ENCODE measurements at regions not wholly inside any gene's neighbourhood (a gene's known extent, or its start where the extent isn't known, plus 50 kb on each side); places are given as distances from the start of the nearest gene placed in this dataset.

DNA sequence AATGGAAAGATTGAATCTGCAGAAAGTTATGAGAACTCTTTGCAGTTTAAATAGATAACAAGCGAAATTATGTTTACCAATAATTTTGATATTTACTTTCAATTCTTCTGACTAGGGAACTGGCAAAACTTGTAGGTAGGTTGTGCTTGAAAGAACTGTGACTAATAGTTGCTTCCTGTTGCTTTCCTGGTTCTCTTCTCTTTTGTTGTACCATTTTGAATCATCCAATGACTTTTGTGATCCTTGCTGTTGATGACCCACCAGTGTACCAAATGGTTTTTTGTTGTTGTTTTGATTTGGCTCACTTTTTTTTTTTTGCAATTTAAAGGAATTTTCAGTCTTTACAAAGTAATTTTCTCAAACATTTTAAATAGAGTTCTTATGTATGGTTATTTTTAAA, 64.9 kb upstream of the DCBLD2 start:
- DNase-seq (ENCODE audit: low read depth, low spot score): no peak

DNA sequence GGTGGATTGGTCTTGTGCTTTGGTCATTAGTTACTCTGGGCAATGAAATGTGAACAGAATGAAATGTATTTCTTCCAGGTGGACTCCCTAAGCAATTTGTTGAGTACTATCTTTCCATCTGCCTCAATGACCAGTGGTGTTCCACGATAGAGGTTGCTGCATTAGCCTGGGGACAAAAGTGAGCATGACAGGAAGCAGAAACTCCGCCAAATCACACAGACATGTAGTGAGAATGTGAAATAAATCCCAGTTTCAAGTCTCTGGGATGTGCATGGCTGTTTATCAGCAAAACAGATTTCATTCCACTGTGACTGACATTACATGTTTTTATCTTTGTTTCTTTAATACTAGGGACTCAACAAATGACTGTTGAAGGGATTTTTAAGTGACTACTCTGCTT, 63.3 kb upstream of the DCBLD2 start:
- DNase-seq (ENCODE audit: low read depth, low spot score): no peak

DNA sequence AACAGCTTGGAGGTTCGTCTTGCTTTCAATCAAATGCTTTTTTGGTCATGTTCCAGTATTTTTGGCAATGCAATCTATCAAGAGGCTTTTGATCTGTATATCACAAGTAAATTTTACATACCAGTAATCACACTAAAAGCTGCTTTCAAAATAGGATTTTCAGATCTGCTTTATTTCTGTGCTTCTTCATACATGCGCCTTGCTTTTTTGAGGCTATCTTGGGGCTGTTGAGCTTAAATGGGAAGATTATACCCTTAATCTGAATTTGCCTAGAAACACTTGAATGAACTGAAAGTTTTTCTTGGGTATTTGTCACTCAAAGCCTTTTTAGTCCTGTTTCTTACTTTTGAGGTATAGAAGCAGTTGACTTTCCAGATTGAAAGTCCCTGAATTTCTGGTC, 62.1 kb upstream of the DCBLD2 start:
- DNase-seq (ENCODE audit: low read depth, low spot score): no peak

DNA sequence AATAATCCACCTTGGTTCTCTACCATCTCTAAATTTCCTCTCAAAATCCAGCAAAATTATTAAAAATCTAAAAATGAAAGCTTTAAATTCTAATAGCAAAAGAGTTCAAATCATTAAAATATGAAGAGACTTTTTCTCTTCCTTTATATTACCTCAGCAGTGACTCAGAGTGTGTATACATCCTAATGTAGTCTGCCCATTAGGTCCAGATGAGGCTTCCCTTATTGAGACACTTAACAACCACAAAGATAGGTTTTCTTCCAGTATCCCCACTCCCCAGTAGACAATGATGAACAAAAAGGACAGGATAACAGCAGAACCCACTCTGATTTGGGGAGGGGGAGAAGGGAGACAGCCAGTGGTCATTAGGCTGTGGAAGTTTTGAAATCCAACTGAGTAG, 61.5 kb upstream of the DCBLD2 start:
- no peak for DNase-seq (ENCODE audit: low read depth, low spot score)

DNA sequence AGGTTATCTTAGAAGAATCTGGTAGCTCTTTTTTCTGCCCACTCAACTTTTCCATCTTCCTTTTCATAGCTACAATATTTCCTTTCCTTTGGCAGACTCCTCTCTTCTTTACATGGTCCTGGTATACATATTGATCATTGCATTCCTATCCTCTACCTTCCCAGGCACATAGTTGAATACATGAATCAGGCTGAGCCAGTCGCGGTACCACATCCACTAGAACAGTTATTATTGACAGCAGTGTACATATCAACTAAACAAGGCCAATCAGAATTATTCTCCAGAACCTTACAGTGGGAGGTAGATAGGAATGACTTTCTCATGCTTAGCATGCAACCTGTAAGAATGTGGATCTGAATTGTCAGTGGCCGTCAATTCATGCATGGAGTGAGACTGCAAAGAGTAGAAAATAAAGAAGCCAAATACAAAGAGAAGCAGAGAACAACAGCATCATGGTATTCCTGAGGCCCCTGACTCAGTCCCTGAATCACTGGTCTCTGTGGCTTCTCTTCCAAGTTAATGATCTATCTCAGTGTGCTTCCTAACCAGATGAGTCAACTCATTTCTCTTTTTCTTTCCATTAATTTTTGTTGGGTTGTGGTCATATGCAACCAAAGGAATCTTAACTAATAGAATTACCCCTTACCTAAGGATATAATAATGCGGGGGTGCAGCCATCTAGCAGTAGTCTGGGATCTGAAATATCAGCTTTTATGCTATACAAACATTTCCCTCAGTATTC, 60.9 kb upstream of the DCBLD2 start:
- no peak for DNase-seq (ENCODE audit: low read depth, low spot score)

DNA sequence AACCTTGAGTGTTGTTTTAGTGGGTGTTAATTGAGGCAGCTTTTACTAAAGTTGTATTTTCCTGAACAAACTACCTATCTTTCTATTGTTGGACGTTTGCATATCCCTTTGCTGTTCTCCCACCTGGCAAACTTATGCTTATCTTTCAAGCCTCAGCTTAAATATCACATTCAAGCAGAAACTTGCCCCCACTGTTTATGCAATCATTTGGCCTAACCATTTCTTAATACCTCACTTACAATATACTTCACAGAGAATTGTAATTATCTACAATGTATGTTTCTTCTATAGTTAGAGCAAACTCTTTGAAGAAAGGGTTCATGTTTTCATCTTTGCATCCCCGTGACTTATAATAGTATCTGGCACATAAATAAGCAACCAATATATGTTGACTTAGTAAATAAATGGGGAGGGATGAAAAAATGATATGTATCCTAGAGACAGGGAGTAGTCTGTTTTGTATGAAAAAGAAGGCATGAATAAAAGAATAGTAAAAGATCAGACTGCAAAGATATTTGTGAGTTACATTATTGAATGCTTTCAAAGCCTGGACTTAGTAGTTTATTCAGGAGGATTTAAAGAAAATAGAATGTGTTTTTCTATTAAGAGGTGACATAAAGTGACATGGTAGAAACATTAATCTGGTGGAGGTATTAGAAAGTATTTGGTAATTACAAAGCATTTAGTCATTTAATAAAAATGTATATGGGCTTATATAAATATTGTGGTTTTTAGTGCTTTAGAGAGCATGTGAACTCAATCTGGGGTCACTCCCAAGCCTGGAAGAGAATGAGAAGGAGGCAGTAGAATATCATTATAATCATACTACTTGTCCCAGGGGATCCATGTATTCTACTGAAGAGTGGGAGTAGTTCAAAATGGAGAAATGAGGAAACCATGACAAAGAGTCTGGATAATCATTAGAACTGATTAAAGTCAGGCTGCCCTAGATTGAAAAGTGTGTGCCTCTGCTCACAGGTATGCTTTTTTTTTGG, 60.0 kb upstream of the DCBLD2 start:
- DNase-seq (ENCODE audit: low read depth, low spot score): no peak

DNA sequence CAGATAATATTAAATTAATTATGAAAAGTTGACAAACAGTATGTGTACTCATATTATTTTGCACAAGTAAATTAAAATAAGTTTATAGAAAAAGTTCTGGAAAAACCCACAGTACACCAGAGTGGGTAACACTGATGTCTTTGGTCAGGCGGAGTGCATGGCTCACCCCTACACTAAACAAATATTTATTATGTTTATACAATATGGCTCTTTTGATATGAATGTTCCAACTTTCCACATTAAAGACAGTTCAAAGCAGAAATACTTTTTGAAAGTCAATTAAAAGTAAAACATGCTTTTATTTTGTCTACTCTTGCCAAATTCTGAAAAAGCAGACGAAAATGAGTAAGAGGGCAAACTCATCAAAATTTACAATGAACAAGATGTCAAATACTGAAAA, 56.2 kb upstream of the DCBLD2 start:
- no peak for DNase-seq (ENCODE audit: low read depth, low spot score)

DNA sequence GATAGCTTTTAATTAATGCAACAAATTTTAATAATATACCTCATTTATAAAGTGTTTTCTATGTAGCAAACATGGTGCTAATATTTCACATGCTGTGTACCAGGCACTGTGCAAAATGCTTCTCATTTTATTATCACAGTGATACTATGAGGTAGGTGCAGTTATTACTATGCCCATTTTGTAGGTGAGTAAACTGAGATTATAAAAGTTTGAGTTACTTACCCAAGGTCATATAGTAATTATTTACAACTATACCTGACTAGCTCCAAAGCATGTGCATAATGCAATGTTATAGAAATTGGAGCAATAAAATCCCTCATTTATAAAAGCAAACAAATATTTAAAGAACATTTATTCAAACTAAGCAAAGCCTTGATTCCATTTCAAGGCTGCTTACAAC, 54.5 kb upstream of the DCBLD2 start:
- no peak for DNase-seq (ENCODE audit: low read depth, low spot score)

DNA sequence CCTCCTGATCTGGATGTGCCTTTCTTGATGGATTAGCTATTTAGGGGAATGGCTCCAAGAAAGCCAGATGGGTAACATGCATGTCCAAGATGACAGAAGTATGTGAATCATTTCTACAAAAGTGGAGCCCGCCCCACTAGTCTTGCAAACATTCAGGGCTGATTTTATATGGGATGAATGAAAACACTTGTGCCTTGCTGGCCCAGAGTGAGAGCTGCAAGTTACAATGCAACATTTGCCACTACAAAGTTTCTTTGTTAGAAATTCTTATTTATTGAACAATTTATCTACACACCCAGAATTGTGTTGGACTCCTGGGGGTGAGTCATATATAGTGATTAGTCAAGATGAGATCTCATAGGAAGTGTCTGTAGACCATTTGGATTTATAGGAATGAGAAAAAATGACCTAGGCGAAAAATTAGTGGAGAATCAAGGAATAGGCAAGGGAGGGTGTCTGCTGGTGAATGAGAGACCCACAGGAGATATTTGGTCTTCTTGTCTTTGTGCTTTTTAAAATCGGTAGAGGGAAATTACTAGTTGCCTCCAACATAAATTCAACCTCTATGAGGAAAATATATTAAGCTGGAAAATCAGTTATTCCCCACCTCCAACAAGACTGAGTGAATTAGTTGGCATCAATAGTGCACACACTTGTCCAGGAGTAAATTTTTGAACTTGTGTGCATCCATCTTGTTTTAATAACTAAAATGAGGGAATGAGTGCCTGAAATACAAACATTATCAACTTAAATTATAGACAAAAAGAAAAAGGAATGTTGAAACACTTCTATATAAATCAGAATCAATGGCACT, 53.5 kb upstream of the DCBLD2 start:
- DNase-seq (ENCODE audit: low read depth, low spot score): no peak

DNA sequence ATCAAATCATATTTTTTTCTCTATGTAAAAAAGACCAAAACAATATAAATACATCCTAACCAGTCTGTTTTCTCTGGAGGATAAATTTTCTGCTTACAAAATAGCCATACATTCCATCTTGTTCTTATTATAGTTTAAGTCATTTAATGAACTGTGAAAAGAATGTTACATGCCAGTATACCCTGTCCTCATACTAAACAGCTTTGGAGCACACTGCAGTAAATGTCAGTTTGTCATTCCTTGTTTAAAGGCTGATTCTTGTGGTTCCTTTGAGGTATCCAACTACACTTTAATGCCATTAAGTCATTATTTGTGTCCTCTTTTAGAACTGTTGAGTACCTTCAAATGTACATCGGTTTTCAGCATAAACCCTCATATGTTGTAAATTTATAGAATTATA, 52.7 kb upstream of the DCBLD2 start:
- DNase-seq (ENCODE audit: low read depth, low spot score): no peak

DNA sequence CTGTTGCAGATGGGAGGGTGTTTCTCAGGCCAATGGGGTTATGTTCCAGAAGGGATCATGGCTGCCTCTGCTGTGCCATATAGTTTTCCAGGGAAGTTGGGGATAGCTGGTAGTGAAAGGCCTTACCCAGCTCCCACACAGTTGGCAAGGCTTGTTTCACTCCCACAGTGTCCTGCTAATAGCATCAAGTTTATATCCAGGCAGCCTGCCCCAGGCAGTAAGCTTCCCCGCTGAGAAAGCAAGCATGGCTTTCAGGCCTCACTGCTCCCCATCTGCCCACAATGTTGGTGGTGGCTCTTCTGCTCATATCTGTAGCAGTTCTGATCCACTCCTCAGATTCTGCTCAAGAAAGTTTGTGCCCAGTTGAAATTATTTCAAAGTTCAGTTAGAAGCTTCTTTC, 50.9 kb upstream of the DCBLD2 start:
- DNase-seq (ENCODE audit: low read depth, low spot score): peak; percentile 13

Data from ELF-1 (cell line).